ENCODE measurements at regions not wholly inside any gene's neighbourhood (a gene's known extent, or its start where the extent isn't known, plus 50 kb on each side); places are given as distances from the start of the nearest gene placed in this dataset.
"Not testable (repeated sequence)": the region's sequence is repeated elsewhere in the genome, so short reads cannot be mapped to it uniquely, and the experiment has no call there.

- DNase-seq (ENCODE audit: low read depth, low spot score), result no peak
Observed at GRCh38 chr20:5393218-5393870, 76.6 kb upstream of the PROKR2 start.

- DNase-seq (ENCODE audit: low read depth, low spot score), result no peak
Observed at GRCh38 chr20:5390720-5391119, 74.0 kb upstream of the PROKR2 start.

- DNase-seq (ENCODE audit: low read depth, low spot score), result not testable (repeated sequence)
Observed at GRCh38 chr20:5386846-5387245, 70.1 kb upstream of the PROKR2 start.

GRCh38 chr20:5381527-5381926 is 64.8 kb upstream of the PROKR2 start:
- not testable (repeated sequence) for DNase-seq (ENCODE audit: low read depth, low spot score)

- no peak for DNase-seq (ENCODE audit: low read depth, low spot score)
Observed at GRCh38 chr20:5377484-5377883, 60.7 kb upstream of the PROKR2 start.

GRCh38 chr20:5376228-5376627 is 59.5 kb upstream of the PROKR2 start:
- DNase-seq (ENCODE audit: low read depth, low spot score), result no peak

GRCh38 chr20:5374171-5374570 is 57.4 kb upstream of the PROKR2 start:
- no peak for DNase-seq (ENCODE audit: low read depth, low spot score)

GRCh38 chr20:5372371-5372770 is 55.6 kb upstream of the PROKR2 start:
- no peak for DNase-seq (ENCODE audit: low read depth, low spot score)

- DNase-seq (ENCODE audit: low read depth, low spot score), result no peak
Observed at GRCh38 chr20:5369629-5370028, 52.9 kb upstream of the PROKR2 start.

Measured in astrocyte of the hippocampus (primary cell).